Activated CD4-positive, alpha-beta T cell treated with anti-CD3 and anti-CD28 coated beads, Interleukin-10, Interleukin-2, amounts not matched to agents 100 ng/mL and 50 ng/mL, durations not matched to agents 16 hours and 8 hours (primary cell): ENCODE measurements at regions not wholly inside any gene's neighbourhood (a gene's known extent, or its start where the extent isn't known, plus 50 kb on each side); places are given as distances from the start of the nearest gene placed in this dataset.

Experiments used
- DNase-seq: peaks from one replicate; pipeline ENCODE4 v3.0.0-alpha.2; 2020

DNA sequence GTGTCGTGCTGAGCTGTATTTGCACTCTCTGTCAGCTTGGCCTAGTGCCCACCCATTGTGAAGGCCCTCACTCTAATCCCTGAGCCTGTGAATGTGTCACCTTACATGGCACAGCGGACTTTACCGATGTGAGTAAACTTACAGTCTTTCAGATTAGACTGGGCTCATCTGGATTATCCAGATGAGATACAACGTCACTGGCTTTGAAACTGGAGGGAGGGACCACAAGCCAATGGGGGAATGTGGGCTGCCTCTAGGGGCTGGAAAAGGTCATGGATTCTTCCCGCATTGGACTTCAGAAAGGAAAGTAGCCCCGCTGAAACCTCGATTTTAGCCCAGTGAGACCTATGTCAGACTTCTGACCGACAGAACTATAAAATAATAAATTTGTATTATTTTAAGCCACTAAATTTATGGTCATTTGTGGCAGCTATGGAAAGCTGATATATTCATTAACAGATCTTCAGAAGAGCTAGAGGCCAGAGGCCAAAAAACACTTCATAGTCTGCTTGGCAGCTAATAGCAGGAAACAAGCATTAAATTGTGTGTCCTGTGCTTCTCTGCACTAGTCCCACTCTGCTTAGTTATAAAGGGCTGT lies 139.0 kb upstream of the GAS1 start:
- DNase-seq: no peak

DNA sequence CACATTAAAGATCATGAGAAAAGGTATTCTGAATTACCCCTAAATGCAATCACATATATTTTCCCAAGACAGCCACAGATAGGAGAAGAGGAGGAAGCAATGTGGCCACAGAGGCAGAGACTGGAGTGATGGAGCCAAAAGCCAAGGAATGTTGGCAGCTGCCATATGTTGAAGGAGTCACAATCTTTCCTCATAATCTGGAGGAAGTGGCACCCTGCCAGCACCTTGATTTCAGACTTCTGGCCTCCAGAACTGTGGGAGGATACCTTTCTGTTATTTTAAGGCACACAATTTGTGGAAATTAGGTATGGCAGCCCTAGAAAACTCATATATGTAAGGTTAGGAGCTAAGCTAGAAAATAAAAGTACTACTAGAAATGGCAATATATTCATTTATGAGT lies 139.9 kb upstream of the GAS1 start:
- no peak for DNase-seq

GRCh38 chr9:87088192-87088591 lies 140.9 kb upstream of the GAS1 start:
- DNase-seq: no peak

GRCh38 chr9:87088621-87089365 lies 141.5 kb upstream of the GAS1 start:
- no peak for DNase-seq

- no peak for DNase-seq
Observed at GRCh38 chr9:87089506-87089905, 142.2 kb upstream of the GAS1 start.

GRCh38 chr9:87089929-87090328 lies 142.6 kb upstream of the GAS1 start:
- DNase-seq: no peak

DNA sequence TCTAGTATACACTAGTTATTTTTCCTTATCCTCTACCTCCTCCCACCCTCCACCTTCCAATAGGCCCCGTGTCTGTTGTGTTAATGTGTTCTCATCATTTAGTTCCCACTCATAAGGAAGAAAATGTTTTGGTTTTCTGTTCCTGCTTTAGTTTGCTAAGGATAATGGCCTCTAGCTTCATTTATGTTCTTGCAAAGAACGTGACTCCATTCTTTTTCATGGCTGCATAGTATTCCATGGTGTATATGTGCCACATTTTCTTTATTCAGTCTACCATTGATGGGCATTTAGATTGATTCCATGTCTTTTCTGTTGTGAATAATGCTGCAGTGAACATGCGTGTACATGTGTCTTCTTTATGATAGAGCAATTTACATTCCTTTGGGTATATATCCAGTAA lies 146.5 kb upstream of the GAS1 start:
- DNase-seq: no peak

GRCh38 chr9:87095951-87096350 lies 148.6 kb upstream of the GAS1 start:
- no peak for DNase-seq

DNA sequence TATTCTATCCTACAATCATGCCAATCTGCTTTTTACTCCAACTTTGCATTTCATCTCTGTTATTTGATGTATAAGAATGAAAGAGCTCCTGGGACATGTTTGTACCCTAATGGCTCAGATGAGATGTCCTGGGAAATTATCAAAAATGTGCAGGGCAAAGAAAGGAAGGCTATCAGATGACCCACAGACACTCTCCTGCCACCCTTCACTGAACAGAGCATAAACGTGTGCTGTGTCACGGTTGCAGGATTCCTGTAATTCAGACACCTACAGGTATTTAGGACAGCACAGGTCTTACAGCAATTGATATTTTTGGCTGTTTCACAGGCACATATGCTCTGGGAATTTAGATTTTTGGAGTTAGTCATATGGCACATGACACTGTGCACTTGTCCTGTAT lies 149.2 kb upstream of the GAS1 start:
- no peak for DNase-seq

DNA sequence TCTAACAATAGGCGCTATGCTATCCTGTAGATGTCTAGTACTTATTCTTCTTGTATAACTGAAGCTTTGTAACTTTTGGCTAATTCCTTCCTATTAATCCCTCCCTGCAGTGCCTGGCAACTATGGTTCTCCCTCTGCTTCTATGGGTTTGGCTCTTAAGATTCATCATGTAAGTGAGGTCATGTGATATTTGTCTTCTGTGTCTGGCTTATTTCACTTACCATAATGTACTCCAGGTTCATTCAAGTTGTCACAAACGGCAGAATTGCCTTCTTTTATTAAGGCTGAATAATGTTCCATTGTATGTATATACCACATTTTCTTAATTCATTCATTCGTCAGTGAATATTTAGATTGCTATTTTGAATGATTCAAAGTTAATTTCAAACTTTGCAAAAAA lies 149.9 kb upstream of the GAS1 start:
- DNase-seq: no peak

GRCh38 chr9:87099407-87099806 lies 152.1 kb upstream of the GAS1 start:
- no peak for DNase-seq

- DNase-seq: no peak
Observed at GRCh38 chr9:87100001-87100400, 152.7 kb upstream of the GAS1 start.

DNA sequence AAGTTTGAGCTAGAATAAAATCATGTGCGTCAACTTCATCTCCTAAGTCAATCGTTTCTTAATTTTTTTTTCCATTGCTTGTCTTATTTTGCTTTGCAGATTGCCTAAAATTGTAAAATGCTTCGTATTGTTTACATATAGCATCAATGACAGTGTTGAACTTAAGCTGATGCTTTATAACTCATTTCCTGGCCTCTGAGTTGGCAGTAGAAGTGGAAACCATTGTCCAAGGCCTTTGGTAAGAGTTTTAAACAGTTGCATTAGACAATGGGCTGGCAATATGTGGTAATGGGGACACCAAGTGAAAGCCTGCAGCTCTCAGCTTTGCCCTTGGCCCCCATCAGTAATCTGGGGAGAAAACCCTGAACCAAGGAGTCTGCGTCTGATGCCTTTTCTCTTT lies 154.8 kb upstream of the GAS1 start:
- no peak for DNase-seq

DNA sequence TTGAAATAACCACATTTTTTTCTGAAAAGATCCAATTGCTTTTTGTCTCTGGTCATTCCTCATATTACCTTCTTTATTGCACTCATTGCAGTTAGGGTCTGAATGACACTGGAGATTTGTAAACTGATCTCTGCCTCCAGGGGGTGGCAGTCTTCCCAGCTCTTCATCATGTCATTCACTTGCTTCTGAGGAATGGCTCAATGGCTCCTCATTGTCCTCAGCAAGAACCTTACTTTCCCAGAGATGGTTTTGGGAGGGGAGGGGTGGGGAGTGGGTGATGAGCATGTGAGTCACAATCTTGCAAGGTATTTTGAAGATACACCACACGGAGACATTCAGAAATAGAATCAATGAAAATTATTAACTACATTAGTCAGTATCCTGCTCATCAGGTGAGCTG lies 159.8 kb upstream of the GAS1 start:
- no peak for DNase-seq

DNA sequence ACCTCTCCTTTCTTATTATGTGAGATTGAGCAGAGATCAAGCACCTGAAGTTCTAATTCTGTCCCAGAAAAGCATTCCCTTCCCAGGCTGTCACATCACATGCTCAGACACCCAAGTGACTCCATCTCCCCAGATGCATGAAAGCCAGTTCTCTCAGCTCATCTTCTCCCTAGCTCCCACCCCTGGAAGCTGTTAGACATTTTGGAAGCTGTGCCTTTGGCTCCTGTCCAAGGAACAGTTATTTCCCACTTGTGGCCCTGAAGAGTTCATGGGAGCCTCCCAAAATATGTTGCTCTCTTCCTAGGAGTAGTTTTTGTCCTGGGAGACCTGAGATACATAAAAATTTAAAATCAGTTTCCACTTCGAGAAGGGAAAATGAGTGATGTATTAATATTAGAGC lies 161.4 kb upstream of the GAS1 start:
- DNase-seq: no peak

- no peak for DNase-seq
Observed at GRCh38 chr9:87109231-87109631, 161.9 kb upstream of the GAS1 start.

- no peak for DNase-seq
Observed at GRCh38 chr9:87109851-87110250, 162.5 kb upstream of the GAS1 start.

DNA sequence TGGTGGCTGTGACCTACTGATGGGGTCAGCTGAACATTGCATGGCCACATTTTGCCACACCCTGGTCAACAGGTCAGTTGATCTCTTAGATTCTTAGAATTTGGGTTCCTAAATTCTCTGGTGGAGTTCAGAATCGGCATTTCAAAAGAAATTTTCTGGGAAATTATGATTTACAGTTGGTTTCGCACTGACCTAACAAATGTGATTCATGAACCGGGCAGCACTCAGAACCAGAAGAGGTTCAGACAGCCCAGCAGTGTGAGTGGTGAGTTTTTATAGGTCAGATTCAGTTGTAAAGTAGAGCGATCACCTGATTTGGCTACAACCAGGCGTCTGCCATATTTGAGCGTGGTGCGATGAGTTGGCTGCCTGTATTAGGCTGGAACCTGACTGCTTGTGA lies 163.7 kb upstream of the GAS1 start:
- DNase-seq: no peak

DNA sequence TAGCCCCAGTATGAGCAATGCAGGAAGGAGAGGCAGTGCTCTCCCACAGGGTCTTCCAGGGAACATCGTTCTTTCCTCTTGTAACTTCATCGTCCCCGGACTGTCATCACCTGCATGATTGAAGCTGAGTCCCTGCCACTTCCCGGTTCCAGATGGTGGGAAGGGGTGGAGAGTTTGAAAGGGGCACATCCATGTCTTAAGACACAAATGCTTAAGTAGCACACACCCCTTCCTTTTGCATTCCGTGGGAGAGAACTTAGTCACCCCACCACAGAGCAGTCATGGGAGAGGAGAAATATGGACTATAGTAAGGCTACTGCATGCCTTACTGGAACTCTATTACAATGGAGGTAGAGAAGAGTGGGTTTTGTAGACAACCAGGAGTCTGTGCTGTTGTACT lies 165.3 kb upstream of the GAS1 start:
- DNase-seq: no peak

DNA sequence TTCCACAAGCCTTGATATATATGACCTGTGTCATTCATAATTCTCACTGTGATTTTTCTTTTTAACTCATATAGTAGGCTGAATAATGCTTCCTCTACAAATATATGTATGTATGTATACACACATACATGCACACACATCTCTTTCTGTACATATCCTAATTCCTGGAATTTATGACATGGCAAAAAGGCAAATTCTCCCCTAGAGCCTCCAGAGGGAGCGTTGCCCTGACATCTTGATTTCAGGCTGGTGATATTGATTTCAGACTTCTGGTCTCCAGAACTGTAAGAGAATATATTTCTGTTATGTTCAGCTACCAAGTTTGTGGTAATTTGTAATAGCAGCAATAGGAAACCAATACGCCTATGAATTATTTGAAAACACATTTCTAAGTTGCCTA lies 166.6 kb upstream of the GAS1 start:
- no peak for DNase-seq

DNA sequence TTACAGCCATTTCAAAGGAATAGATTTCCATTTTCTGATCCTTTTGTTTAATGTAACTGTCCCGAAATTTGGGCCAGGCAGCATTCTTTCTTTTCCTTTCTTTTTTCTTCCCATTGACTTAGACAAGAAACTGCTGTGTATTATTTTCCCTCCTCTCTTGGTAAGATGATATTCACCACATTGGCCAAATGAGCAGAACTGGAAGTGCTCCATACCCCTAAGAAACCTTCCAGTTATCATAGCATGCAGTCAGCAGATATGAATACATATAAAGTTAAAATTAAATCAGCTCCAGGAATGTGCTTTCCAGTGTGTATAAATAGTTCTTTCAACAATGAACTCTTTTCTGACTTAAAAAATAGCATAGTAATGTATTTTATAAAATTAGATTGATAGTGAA lies 168.5 kb upstream of the GAS1 start:
- DNase-seq: no peak

DNA sequence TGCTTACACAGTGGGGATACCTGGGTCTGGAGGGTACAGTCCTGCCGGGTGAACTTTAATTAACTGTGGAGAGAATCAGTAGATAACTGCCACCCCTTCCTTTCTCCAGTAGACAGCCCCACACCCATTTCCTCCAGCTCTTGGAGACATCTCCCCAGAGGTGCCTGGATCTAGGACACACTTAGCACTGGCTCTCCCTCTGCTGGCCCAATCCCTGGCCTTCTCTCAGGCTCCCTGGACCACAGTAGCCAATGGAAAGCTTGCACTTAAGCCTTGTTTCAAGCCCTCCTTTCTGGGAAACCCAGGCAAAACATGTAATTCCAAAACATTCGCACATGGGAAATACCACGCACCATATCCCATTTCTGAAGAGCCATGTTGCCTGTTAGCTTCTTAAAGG lies 169.2 kb upstream of the GAS1 start:
- no peak for DNase-seq

- no peak for DNase-seq
Observed at GRCh38 chr9:87118594-87118993, 171.3 kb upstream of the GAS1 start.

- no peak for DNase-seq
Observed at GRCh38 chr9:87119328-87119881, 172.1 kb upstream of the GAS1 start.

DNA sequence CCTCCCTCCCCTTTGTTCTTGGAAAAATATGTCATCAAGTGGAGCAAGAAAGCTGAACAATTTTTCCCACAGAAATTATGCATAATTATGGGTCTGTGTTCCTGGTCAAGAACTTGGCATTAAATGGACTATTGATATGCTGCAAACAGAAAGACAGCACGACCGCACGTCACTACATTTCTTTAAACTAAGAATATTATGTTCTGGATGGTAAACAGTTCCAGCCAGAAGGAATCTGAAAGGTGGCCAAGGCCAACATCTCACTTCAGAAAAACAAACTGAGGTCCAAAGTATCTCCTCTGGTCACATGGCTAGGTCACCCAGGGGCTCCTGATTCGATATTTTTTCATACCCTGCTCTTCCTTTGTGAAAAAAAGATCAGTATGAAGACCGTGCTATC lies 173.3 kb upstream of the GAS1 start:
- DNase-seq: no peak
